K562 (cell line): ENCODE measurements at regions not wholly inside any gene's neighbourhood (a gene's known extent, or its start where the extent isn't known, plus 50 kb on each side); places are given as distances from the start of the nearest gene placed in this dataset.

Experiments used
- NRF1 ChIP-seq, 2 experiments: fragments of 450-650 bp; IDR thresholded peaks in 1 of 2; conservative IDR thresholded peaks in 1 of 2; 2 replicates each; pipeline ENCODE4 v1.6.1; 2014; ENCODE audit warnings: mild to moderate bottlenecking in 2 of 2
- POLR2A ChIP-seq: fragments of 450-650 bp; conservative IDR thresholded peaks from 2 replicates; pipeline ENCODE4 v1.6.1; 2016
- SMAD1 ChIP-seq: fragments of 150-350 bp; IDR thresholded peaks from 2 replicates; pipeline ENCODE4 v1.6.1; 2014; ENCODE audit warnings: low read length, low read depth; ENCODE audit not compliant: partially characterized antibody
- ZBTB26 ChIP-seq: fragments of 450-650 bp; formaldehyde crosslinking; IDR thresholded peaks from 2 replicates; pipeline ENCODE4 v1.4.0; 2022; ENCODE audit warnings: missing genetic modification characterization
- ZFX ChIP-seq: sonication (generic); formaldehyde crosslinking; IDR thresholded peaks from 2 replicates; pipeline ENCODE4 v1.8.0; 2022; ENCODE audit warnings: mild to moderate bottlenecking, missing genetic modification reagents, moderate library complexity
- TF ChIP-seq, protein P1 (sequence below): fragments of 150-350 bp; conservative IDR thresholded peaks from 2 replicates; pipeline ENCODE4 v1.6.1; 2014; ENCODE audit warnings: low read length
- TF ChIP-seq, protein P2 (sequence below): fragments of 450-650 bp; formaldehyde crosslinking; IDR thresholded peaks from 2 replicates; pipeline ENCODE4 v1.4.0; 2020; ENCODE audit warnings: mild to moderate bottlenecking, moderate library complexity

DNA sequence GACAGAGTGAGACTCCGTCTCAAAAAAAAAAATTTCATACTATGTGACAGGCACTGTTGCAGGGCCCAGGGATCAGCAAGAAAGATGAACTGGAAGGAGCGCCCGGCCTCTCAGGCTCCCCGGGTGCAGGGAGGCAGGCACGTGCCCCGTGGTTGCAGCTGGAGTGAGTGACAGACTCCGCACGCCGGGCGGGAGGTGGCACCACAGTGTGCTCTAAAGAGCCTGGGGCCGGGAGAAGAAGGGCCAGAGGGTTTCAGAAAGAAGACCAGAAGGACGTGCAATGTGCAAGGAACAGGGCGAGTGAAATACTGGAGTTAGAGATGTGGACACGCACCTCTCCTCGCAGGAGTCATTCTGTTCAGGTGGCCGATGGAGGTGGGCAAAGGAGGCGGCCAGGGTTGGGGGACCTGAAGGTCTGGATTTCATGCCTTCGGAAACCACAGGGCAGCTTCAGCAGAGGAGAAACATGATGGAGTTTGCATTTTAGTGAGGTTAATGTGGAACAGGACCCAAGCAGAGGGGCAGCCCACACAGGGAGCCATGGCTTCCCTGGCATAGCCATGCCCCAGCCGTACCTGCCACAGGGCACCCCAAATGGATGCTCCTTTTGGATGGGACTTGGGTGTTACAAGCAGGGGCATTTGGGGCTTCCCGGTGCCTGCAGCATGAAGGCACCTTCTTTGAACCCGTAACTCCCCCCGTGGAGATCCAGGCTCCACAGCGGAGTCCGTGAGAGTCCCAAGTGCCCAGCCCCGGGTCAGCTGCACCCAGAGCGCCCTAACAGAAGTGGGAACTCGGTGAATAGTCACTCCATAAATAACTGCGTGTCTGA is 226.2 kb downstream of the ERMARD start:
- TF ChIP-seq NRF1 (conservative IDR thresholded peaks at IDR 0.05 in 1 of 2, IDR thresholded peaks at IDR 0.05 in 1 of 2): no peak
- TF ChIP-seq, protein P1, sequence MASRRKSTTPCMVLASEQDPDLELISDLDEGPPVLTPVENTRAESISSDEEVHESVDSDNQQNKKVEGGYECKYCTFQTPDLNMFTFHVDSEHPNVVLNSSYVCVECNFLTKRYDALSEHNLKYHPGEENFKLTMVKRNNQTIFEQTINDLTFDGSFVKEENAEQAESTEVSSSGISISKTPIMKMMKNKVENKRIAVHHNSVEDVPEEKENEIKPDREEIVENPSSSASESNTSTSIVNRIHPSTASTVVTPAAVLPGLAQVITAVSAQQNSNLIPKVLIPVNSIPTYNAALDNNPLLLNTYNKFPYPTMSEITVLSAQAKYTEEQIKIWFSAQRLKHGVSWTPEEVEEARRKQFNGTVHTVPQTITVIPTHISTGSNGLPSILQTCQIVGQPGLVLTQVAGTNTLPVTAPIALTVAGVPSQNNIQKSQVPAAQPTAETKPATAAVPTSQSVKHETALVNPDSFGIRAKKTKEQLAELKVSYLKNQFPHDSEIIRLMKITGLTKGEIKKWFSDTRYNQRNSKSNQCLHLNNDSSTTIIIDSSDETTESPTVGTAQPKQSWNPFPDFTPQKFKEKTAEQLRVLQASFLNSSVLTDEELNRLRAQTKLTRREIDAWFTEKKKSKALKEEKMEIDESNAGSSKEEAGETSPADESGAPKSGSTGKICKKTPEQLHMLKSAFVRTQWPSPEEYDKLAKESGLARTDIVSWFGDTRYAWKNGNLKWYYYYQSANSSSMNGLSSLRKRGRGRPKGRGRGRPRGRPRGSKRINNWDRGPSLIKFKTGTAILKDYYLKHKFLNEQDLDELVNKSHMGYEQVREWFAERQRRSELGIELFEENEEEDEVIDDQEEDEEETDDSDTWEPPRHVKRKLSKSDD: no peak
- TF ChIP-seq SMAD1: no peak
- TF ChIP-seq ZBTB26 (CRISPR knock-in tag): no peak
- TF ChIP-seq POLR2A: no peak
- TF ChIP-seq ZFX (CRISPR knock-in tag): no peak
- TF ChIP-seq, protein P2, sequence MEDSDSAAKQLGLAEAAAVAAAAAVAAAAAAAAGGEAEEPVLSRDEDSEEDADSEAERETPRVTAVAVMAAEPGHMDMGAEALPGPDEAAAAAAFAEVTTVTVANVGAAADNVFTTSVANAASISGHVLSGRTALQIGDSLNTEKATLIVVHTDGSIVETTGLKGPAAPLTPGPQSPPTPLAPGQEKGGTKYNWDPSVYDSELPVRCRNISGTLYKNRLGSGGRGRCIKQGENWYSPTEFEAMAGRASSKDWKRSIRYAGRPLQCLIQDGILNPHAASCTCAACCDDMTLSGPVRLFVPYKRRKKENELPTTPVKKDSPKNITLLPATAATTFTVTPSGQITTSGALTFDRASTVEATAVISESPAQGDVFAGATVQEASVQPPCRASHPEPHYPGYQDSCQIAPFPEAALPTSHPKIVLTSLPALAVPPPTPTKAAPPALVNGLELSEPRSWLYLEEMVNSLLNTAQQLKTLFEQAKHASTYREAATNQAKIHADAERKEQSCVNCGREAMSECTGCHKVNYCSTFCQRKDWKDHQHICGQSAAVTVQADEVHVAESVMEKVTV (CRISPR knock-in tag): no peak
